ENCODE measurements at regions not wholly inside any gene's neighbourhood (a gene's known extent, or its start where the extent isn't known, plus 50 kb on each side); places are given as distances from the start of the nearest gene placed in this dataset.

GRCh38 chr21:16752475-16752857 is 760.4 kb upstream of the CXADR start:
- TF ChIP-seq POLR2A (IDR thresholded peaks at IDR 0.05) (no peak), CTCF (IDR thresholded peaks at IDR 0.05 in 4 of 5, conservative IDR thresholded peaks at IDR 0.05 in 1 of 5) (no peak)

Measured in gastrocnemius medialis (tissue), 4 donors.